ENCODE measurements at regions not wholly inside any gene's neighbourhood (a gene's known extent, or its start where the extent isn't known, plus 50 kb on each side); places are given as distances from the start of the nearest gene placed in this dataset.

- Histone ChIP-seq H3K27me3 (ENCODE audit: control insufficient read depth, insufficient read depth, low read length) (no peaks in the 10 kb centered on the region), H3K36me3 (ENCODE audit: control insufficient read depth, insufficient read depth, low read length) (no peaks in the 10 kb centered on the region), H3K4me3 (ENCODE audit: low read depth, low read length) (no peak overlapping the region)
- DNase-seq (ENCODE audit: low read depth) = no peak
- no peak for TF ChIP-seq CTCF (IDR thresholded peaks at IDR 0.05; ENCODE audit: insufficient read depth, low read length, poor library complexity, severe bottlenecking)
These were observed 55.8 kb downstream of the IRAG1 start for GRCh38 chr11:10637731-10638151.

GRCh38 chr11:10634407-10634806 lies 59.1 kb downstream of the IRAG1 start:
- no peak for DNase-seq (ENCODE audit: low read depth)
- no peak for TF ChIP-seq CTCF (IDR thresholded peaks at IDR 0.05; ENCODE audit: insufficient read depth, low read length, poor library complexity, severe bottlenecking)
- Histone ChIP-seq H3K36me3 (ENCODE audit: control insufficient read depth, insufficient read depth, low read length) (no peaks in the 10 kb centered on the region), H3K4me3 (ENCODE audit: low read depth, low read length) (no peak overlapping the region), H3K27me3 (ENCODE audit: control insufficient read depth, insufficient read depth, low read length) (no peaks in the 10 kb centered on the region)

- Histone ChIP-seq H3K4me3 (ENCODE audit: low read depth, low read length) (no peak overlapping the region), H3K27me3 (ENCODE audit: control insufficient read depth, insufficient read depth, low read length) (no peaks in the 10 kb centered on the region), H3K36me3 (ENCODE audit: control insufficient read depth, insufficient read depth, low read length) (no peaks in the 10 kb centered on the region)
- DNase-seq (ENCODE audit: low read depth) = no peak
- TF ChIP-seq CTCF (IDR thresholded peaks at IDR 0.05; ENCODE audit: insufficient read depth, low read length, poor library complexity, severe bottlenecking) = no peak
These were observed 60.3 kb downstream of the IRAG1 start for GRCh38 chr11:10633261-10633660.

GRCh38 chr11:10632483-10632882 lies 61.1 kb downstream of the IRAG1 start:
- Histone ChIP-seq H3K4me3 (ENCODE audit: low read depth, low read length) (no peak overlapping the region), H3K27me3 (ENCODE audit: control insufficient read depth, insufficient read depth, low read length) (no peaks in the 10 kb centered on the region), H3K36me3 (ENCODE audit: control insufficient read depth, insufficient read depth, low read length) (no peaks in the 10 kb centered on the region)
- DNase-seq (ENCODE audit: low read depth) = no peak
- TF ChIP-seq CTCF (IDR thresholded peaks at IDR 0.05; ENCODE audit: insufficient read depth, low read length, poor library complexity, severe bottlenecking) = no peak

- Histone ChIP-seq H3K36me3 (ENCODE audit: control insufficient read depth, insufficient read depth, low read length) (no peaks in the 10 kb centered on the region), H3K27me3 (ENCODE audit: control insufficient read depth, insufficient read depth, low read length) (no peaks in the 10 kb centered on the region), H3K4me3 (ENCODE audit: low read depth, low read length) (no peak overlapping the region)
- TF ChIP-seq CTCF (IDR thresholded peaks at IDR 0.05; ENCODE audit: insufficient read depth, low read length, poor library complexity, severe bottlenecking) = no peak
- no peak for DNase-seq (ENCODE audit: low read depth)
These were observed 61.8 kb downstream of the IRAG1 start for GRCh38 chr11:10631761-10632160.

GRCh38 chr11:10629411-10630002 lies 61.0 kb upstream of the LYVE1 start:
- no peak for TF ChIP-seq CTCF (IDR thresholded peaks at IDR 0.05; ENCODE audit: insufficient read depth, low read length, poor library complexity, severe bottlenecking)
- H3K27me3 ChIP-seq (ENCODE audit: control insufficient read depth, insufficient read depth, low read length) = no peaks in the 10 kb centered on the region
- no peaks in the 10 kb centered on the region for H3K36me3 ChIP-seq (ENCODE audit: control insufficient read depth, insufficient read depth, low read length)
- H3K4me3 ChIP-seq (ENCODE audit: low read depth, low read length) = no peak overlapping the region
- no peak for DNase-seq (ENCODE audit: low read depth)

Measured in kidney epithelial cell (primary cell).